HT1080 (cell line): ENCODE measurements at regions not wholly inside any gene's neighbourhood (a gene's known extent, or its start where the extent isn't known, plus 50 kb on each side); places are given as distances from the start of the nearest gene placed in this dataset.
A peak's percentile ranks its signal among the peaks of the same experiment; 100 is the strongest.
"Not testable (repeated sequence)": the region's sequence is repeated elsewhere in the genome, so short reads cannot be mapped to it uniquely, and the experiment has no call there.

Source experiments
- DNase-seq: peaks from one replicate; pipeline ENCODE4 v3.0.0-alpha.2; 2015; ENCODE audit warnings: low read depth

- DNase-seq: no peak
These were observed 86.6 kb downstream of the HFE start for GRCh38 chr6:26173836-26174145.

GRCh38 chr6:26175033-26175427 is 87.8 kb downstream of the HFE start:
- no peak for DNase-seq

DNA sequence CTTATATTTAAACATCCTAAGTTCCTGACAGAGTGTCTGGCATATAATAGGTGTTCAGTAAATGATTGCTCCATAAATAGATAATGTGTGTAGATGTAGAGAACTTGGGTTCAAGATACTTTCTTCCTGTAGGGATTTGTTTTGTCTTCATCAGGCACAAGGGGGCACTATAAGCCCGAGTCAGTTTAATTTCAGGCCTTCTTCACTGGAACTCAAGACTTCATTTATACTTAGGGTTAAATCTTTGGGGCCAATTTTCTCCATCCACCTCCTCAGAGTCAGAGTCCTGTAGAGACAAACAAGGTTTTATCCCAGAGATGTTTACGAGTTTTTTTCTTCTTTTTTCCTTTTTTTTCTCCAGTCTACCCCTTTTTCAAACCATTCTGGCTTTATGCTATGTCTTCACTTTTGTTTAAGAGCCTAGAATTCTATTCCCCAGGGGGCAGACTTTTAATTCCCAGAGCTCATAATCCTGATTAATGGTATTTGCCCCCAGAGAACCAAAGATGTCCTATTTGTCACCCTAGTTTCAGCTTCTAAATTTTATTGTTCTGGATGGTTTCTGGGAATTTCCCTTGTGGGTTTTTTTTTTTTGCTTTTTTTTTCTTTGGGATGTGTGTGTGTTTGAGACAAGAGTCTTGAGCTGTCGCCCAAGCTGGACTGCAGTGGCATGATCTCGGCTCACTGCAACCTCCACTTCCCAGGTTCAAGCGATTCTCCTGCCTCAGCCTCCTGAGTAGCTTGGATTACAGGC is 88.4 kb downstream of the HFE start:
- DNase-seq: peak; percentile 62

DNA sequence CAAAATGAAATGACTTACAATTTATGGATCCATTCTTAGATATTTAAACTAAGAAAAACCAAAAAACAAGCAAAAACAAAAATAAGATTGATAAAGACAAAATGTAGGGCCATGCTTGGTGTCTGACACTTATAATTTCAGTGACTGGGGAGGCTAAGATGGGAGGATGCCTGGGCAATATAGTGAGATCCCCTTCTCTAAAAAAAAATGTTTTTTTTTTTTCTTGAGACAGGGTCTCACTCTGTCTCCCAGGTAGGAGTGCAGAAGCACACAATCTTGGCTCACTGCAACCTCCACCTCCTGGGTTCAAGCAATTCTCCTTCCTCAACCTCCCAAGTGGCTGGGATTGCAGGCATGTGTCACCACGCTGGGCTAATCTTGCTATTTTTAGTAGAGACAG is 92.4 kb downstream of the HFE start:
- DNase-seq: no peak

GRCh38 chr6:26180346-26180745 is 93.1 kb downstream of the HFE start:
- DNase-seq: peak; percentile 32

DNA sequence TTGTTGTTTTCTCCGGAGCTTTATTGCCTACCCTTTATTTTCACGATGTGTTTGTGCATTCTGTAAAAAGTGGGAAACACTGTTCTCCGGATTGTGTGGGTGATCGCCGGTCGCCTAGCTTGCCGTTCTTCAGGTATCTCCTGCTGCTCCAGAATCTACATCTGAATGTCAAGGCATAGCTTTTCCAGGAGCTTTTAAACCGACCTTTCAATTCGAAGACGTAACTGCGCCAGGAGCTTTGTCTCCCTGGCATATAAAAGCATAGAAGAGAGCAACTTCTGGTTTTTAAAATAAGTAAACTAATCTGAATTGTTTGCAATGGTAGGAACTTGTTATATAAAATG is 96.0 kb downstream of the HFE start:
- DNase-seq: no peak

DNA sequence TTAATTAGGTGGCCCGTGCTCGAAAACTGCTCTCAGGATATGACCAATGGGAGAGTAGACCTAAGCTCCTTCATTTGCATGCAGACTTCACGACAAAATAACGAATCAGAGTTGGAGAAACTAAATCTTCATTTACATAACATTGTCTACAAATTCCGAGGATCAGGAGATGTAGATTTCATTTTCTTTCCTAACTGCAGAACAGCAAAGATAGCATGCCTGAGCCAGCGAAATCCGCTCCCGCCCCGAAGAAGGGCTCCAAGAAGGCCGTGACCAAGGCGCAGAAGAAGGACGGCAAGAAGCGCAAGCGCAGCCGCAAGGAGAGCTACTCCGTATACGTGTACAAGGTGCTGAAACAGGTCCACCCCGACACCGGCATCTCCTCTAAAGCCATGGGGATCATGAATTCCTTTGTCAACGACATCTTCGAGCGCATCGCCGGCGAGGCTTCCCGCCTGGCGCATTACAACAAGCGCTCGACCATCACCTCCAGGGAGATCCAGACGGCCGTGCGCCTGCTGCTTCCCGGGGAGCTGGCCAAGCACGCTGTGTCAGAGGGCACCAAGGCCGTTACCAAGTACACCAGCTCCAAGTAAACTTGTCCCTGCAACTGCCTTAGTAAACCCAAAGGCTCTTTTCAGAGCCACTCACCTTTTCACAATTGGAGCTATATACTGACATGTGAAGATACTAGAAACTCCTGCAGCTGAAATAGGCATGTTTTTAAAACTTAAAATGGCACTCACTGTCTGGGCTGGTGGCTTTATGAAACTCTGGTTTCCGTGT is 96.5 kb downstream of the HFE start:
- no peak for DNase-seq

- DNase-seq: no peak
These were observed 97.2 kb downstream of the HFE start for GRCh38 chr6:26184367-26184891.

- DNase-seq: no peak
These were observed 97.8 kb downstream of the HFE start for GRCh38 chr6:26185004-26185403.

DNA sequence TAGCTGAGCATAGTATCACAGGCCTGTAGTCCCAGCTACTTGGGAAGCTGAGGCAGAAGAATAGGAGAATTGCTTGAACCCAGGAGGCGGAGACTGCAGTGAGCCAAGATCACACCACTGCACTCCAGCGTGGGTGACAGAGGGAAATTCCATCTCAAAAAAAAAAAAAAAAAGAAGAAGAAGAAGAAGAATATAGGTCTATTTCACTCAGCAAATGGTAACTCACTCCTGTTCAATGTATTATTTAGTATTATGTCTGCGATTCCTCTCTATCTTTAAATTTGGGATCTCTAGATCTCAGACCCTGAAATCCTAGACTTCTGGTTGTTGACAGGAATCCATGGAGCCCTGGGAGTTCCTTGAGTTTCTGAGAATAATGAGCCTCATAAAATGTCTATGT is 98.6 kb downstream of the HFE start:
- DNase-seq: no peak

GRCh38 chr6:26186652-26187051 is 99.4 kb downstream of the HFE start:
- DNase-seq: no peak

- no peak for DNase-seq
These were observed 100.1 kb downstream of the HFE start for GRCh38 chr6:26187292-26187691.

- DNase-seq: no peak
These were observed 100.9 kb downstream of the HFE start for GRCh38 chr6:26187981-26188635.

DNA sequence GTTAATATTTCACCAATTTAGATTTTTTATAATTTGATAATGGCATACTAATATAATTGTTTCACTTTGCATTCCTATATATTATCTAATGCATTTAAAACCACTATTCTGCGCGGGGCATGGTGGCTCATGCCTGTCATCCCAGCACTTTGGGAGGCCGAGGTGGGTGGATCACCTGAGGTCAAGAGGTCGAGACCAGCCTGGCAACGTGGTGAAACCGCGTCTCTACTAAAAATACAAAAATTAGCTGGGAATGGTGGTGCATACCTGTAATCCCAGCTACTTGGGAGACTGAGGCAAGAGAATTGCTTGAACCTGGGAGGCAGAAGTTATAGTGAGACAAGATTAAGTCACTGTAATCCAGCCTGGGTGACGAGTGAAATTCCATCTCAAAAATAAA is 104.3 kb downstream of the HFE start:
- DNase-seq: not testable (repeated sequence)

DNA sequence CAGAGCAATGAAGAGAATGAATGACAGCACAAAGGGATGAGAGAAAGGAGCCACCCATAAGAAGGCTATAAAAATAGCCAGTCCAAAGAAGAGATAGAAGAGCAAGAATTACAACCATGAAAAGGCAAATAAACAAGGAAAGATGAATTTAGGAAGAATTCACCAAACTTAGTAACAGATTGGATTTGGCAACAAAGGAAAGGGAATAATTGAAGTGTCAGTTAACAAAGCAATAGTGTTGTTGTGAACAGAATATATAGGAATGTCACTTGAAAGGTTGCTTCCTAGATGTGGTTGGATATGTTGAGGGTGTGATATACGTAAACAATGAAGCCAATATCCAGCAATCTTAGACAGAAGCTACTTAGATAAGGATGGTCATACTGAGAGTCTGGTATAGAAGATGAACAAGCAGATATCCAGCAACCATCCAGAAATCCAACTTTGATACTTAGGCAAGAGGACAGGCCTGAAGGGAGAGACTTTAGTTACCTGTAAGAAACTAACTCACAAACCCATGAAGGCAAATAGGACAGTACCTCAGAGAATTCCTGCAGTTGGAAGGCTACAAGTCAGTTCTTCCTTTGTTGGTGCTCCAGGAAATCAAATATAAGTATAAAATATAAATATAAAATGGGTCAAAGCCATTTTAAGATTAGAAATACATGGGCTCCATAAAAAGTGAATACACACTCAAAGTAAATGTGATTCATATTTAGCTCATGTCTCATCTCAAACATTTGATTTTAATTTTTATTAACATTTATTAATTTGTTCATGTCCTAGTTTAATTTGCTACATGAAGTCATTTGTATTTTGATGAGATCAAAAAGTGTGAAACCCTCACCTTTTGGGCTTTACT is 106.5 kb downstream of the HFE start:
- no peak for DNase-seq

GRCh38 chr6:26194329-26194701 is 107.1 kb downstream of the HFE start:
- no peak for DNase-seq

DNA sequence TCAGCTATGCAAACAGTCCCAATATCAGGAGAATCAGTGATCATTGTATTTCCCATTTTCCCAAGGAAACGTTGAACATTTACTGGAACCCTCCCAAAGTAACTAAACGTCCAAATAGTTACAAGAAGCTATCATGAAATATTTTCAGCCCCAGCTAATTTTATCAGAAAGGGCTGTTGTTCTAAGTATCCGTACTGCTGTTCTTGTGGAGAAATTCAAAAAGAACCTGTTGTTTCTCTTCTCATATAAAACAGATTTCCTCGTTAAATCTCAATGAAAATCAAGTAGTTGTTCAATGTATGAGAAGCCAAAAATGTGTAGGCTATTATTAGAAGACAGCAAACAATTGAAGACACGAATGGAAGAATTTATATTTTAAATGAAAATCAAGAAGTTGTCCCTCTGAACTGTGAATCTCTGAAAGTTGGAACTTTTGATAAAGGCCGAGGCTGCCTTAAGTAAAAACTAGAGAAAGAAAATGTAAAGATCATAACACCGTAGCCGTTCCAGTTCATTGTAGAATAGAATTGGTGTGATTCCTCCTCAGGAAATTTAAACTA is 107.7 kb downstream of the HFE start:
- no peak for DNase-seq

GRCh38 chr6:26195376-26195923 is 108.2 kb downstream of the HFE start:
- peak; percentile 88 for DNase-seq

- peak; percentile 55 for DNase-seq
These were observed 109.0 kb downstream of the HFE start for GRCh38 chr6:26195924-26196845.
